Glutamatergic neuron (in vitro differentiated cells): ENCODE measurements at regions not wholly inside any gene's neighbourhood (a gene's known extent, or its start where the extent isn't known, plus 50 kb on each side); places are given as distances from the start of the nearest gene placed in this dataset.

Experiments used
- DNase-seq: peaks from one replicate; pipeline ENCODE4 v3.0.0; 2022
- H3K27ac Mint-ChIP-seq: one replicate; pipeline ENCODE4 v1.8.0; 2020; ENCODE audit warnings: mild to moderate bottlenecking, mixed read lengths, inconsistent platforms; ENCODE audit not compliant: unreplicated experiment
- H3K27me3 Mint-ChIP-seq: one replicate; pipeline ENCODE4 v1.8.0; 2020; ENCODE audit warnings: mild to moderate bottlenecking, moderate library complexity, mixed read lengths, inconsistent platforms; ENCODE audit not compliant: unreplicated experiment
- H3K36me3 Mint-ChIP-seq: one replicate; pipeline ENCODE4 v1.8.0; 2020; ENCODE audit warnings: mild to moderate bottlenecking, mixed read lengths, inconsistent platforms; ENCODE audit not compliant: unreplicated experiment
- H3K4me1 Mint-ChIP-seq: one replicate; pipeline ENCODE4 v1.8.0; 2020; ENCODE audit warnings: mild to moderate bottlenecking, low read depth, mixed read lengths, inconsistent platforms; ENCODE audit not compliant: unreplicated experiment
- H3K4me3 Mint-ChIP-seq: one replicate; pipeline ENCODE4 v1.8.0; 2020; ENCODE audit warnings: mild to moderate bottlenecking, mixed read lengths, inconsistent platforms; ENCODE audit not compliant: unreplicated experiment
- H3K9me3 Mint-ChIP-seq: one replicate; pipeline ENCODE4 v1.8.0; 2020; ENCODE audit warnings: mild to moderate bottlenecking, moderate library complexity, mixed read lengths, inconsistent platforms; ENCODE audit not compliant: unreplicated experiment
- TF ChIP-seq, protein P1 (sequence below): fragments of 200-600 bp; sonication (generic); IDR thresholded peaks from one replicate; pipeline ENCODE4 v1.5.0; 2021; ENCODE audit not compliant: partially characterized antibody, unreplicated experiment

DNA sequence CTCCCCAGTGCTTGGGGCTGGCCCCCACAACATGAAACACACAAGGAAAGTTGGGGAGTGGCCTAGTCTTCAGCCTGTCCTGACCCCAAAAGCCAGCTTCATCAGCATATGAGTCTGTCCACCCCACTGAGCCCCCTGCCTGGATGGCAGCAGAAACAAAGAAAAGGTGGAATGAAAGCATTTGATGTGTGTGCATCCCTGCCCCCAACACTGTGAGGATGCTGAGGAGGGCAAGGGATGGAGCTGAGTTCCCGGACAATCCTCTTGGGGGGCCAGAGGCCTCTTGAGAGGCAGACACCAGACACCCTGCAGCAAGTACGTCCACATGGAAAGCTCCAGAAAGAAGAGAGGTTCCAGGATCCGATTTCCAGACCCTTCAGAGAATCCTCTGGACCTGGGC is 113.5 kb upstream of the PPP1R26 start:
- DNase-seq: no peak
- Mint-ChIP-seq H3K36me3 (no peaks in the 10 kb centered on the region), H3K27ac (no peak overlapping the region), H3K4me3 (no peak overlapping the region), H3K9me3 (peaks cover 5% of the 10 kb centered on the region), H3K27me3 (peaks cover 1% of the 10 kb centered on the region), H3K4me1 (no peaks in the 10 kb centered on the region)
- TF ChIP-seq, protein P1, sequence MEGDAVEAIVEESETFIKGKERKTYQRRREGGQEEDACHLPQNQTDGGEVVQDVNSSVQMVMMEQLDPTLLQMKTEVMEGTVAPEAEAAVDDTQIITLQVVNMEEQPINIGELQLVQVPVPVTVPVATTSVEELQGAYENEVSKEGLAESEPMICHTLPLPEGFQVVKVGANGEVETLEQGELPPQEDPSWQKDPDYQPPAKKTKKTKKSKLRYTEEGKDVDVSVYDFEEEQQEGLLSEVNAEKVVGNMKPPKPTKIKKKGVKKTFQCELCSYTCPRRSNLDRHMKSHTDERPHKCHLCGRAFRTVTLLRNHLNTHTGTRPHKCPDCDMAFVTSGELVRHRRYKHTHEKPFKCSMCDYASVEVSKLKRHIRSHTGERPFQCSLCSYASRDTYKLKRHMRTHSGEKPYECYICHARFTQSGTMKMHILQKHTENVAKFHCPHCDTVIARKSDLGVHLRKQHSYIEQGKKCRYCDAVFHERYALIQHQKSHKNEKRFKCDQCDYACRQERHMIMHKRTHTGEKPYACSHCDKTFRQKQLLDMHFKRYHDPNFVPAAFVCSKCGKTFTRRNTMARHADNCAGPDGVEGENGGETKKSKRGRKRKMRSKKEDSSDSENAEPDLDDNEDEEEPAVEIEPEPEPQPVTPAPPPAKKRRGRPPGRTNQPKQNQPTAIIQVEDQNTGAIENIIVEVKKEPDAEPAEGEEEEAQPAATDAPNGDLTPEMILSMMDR: no peak

DNA sequence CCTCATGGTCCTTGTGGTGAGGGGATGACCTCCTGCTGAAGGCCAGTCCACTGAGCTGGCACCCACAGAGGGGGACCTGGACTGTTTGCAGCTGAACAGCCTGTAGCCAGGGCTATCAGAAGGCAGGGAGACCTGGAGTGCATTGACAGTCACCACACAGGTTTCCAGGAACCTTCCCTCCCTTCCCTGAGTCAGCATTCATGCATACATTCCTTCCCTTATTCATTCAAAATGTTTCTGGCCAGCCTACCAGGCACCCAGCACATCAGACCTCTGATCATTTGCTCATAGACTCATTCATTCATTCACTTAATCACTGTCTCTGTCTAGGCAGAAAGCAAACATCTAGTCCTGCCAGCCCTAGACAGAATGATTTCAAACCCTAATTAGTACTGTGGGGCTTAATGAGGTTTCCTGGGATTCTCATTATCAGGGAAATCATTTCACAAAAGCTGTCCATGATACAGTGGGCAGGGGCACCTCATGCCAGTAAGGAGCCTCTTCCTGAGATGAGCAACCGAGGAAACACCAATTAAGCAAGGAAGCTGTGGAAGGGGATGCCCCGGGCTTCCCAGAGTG is 110.1 kb upstream of the PPP1R26 start:
- TF ChIP-seq, protein P1: no peak
- no peak for DNase-seq
- Mint-ChIP-seq H3K4me3 (no peak overlapping the region), H3K27ac (no peak overlapping the region), H3K27me3 (peaks cover 1% of the 10 kb centered on the region), H3K36me3 (no peaks in the 10 kb centered on the region), H3K9me3 (peaks cover 7% of the 10 kb centered on the region), H3K4me1 (peaks cover 2% of the 10 kb centered on the region)

DNA sequence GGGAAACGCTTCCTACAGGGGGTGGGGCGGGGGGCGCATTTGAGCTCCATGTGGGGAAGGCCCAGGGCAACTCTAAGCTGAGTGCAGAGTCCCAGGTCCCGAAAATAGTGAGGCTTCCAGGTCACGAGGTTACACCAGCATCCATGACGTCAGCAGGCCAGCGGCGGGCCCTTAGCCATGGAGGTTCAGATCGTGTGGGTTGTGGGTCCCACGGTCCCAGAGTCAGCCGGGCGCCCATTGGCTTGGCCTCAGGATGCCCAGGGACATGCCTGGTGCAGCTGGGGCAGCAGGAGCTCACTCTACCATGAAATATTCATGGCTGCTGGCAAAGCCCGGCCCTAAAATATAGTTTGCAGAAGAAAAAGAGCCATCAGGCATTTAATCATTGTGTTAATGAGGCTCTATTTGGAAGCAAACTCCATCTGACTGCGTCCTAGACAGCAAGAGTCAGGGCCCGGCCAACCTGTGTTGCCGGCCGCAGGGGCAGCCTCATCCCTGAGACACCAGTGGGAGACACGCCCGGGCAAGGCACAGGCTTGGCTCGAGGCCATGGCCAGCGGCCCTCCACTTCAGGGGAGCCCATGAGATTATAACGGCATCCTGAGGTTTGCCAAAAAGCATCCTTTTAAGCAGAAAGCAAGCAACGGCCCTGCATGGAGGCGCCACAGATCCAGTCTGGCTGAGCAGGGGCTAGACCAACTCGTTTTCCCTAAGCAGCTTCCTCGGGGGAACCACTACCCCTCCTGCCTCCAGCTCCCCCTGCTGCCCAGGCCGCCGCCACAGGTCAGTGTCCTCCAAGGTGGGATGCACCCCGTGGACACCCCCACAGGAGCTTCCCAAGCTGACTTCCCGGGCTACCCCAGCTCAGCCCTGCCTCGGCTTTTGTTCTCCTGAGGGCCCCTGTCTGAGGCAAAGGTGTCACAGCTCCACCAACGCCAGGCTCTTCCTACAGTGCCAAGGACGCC is 108.9 kb upstream of the PPP1R26 start:
- no peak overlapping the region for H3K4me3 Mint-ChIP-seq
- H3K27me3 Mint-ChIP-seq: peaks cover 5% of the 10 kb centered on the region
- H3K27ac Mint-ChIP-seq: no peak overlapping the region
- H3K4me1 Mint-ChIP-seq: peaks cover 4% of the 10 kb centered on the region
- H3K9me3 Mint-ChIP-seq: peaks cover 8% of the 10 kb centered on the region
- DNase-seq: no peak
- TF ChIP-seq, protein P1: no peak
- H3K36me3 Mint-ChIP-seq: no peaks in the 10 kb centered on the region

DNA sequence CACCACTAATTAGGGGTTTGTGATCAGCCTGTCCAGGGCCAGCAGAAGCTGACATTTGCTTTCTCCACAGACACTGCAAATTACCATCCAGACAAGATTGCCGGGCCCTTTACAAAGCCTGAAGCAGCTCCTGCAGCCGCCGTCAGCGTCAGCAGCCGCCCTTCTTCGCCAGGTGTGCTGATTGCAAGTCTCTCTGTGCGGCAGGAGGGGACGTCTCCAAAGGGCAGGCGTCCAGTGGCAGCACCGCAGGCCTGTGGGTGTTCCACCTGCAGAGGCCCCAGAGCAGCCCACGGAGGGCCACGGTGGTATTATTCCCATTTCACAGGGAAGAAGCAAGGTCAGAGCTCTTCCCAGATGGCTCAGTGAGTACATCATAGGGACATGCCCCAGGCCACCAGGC is 108.0 kb upstream of the PPP1R26 start:
- Mint-ChIP-seq H3K27ac (no peak overlapping the region), H3K36me3 (no peaks in the 10 kb centered on the region), H3K27me3 (peaks cover 5% of the 10 kb centered on the region), H3K4me1 (peaks cover 4% of the 10 kb centered on the region), H3K4me3 (no peak overlapping the region), H3K9me3 (peaks cover 6% of the 10 kb centered on the region)
- TF ChIP-seq, protein P1: no peak
- no peak for DNase-seq

DNA sequence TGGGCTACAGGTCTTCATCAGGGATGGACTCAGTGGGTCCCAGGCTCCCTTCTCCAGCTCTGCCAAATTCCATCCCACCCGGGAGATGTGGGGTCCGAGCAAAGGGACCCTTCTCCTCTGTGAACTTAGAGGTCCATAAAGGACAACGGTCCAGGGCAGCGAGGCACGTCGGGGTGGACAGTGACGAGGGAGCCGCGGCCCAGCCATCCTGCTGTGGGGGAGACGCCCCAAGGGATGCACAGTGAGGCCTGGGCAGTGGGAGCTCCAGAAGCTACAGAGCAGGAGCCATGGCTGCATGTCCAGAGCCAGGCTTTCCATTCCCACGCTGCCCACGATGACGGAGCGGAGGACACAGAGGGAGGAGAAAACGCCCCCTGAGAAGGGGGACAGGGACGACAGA is 107.5 kb upstream of the PPP1R26 start:
- Mint-ChIP-seq H3K4me3 (no peak overlapping the region), H3K9me3 (peaks cover 6% of the 10 kb centered on the region), H3K27ac (no peak overlapping the region), H3K4me1 (peaks cover 4% of the 10 kb centered on the region), H3K27me3 (peaks cover 5% of the 10 kb centered on the region), H3K36me3 (no peaks in the 10 kb centered on the region)
- TF ChIP-seq, protein P1: no peak
- DNase-seq: no peak
